Esophagus squamous epithelium (tissue), 4 donors: ENCODE measurements at regions not wholly inside any gene's neighbourhood (a gene's known extent, or its start where the extent isn't known, plus 50 kb on each side); places are given as distances from the start of the nearest gene placed in this dataset.

Source experiments
- POLR2A ChIP-seq, 4 donors: fragments of 450-650 bp; IDR thresholded peaks; one replicate each; pipeline ENCODE4 v1.6.1; 2017; ENCODE audit warnings: antibody characterized with exemption in 4 of 4, mild to moderate bottlenecking in 4 of 4, moderate library complexity in 3 of 4
- TF ChIP-seq, protein P1 (sequence below), 6 experiments: fragments of 450-650 bp in 4 of 6; fragments of 200-600 bp in 2 of 6; sonication (generic) in 2 of 6; IDR thresholded peaks; one replicate each; pipeline ENCODE4 v1.5.1; 2016 to 2019; ENCODE audit warnings: antibody characterized with exemption in 6 of 6, mild to moderate bottlenecking in 4 of 6, moderate library complexity in 4 of 6

DNA sequence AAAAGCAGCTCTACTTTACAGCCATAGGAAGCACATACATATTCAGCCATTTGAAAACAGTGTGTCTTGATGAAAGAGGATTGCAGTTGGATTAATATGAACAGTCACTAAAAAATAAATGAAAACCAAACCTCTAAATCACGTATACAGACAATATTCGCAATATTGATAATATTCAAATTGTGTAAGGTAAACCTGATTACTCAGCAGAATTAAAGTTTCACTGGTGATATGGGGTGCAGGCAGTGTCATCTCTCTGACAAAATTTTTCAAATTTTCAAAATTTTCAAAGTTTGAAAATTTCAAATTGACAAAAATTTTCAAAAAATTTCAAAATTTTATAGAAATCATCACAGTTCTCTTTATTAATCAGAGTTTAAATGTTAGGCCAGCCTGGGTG, 55.7 kb downstream of the FAT4 start:
- no peak for TF ChIP-seq POLR2A (IDR thresholded peaks at IDR 0.05)
- TF ChIP-seq, protein P1, sequence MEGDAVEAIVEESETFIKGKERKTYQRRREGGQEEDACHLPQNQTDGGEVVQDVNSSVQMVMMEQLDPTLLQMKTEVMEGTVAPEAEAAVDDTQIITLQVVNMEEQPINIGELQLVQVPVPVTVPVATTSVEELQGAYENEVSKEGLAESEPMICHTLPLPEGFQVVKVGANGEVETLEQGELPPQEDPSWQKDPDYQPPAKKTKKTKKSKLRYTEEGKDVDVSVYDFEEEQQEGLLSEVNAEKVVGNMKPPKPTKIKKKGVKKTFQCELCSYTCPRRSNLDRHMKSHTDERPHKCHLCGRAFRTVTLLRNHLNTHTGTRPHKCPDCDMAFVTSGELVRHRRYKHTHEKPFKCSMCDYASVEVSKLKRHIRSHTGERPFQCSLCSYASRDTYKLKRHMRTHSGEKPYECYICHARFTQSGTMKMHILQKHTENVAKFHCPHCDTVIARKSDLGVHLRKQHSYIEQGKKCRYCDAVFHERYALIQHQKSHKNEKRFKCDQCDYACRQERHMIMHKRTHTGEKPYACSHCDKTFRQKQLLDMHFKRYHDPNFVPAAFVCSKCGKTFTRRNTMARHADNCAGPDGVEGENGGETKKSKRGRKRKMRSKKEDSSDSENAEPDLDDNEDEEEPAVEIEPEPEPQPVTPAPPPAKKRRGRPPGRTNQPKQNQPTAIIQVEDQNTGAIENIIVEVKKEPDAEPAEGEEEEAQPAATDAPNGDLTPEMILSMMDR (IDR thresholded peaks at IDR 0.05), result no peak
